PFSK-1 (cell line): ENCODE measurements at regions not wholly inside any gene's neighbourhood (a gene's known extent, or its start where the extent isn't known, plus 50 kb on each side); places are given as distances from the start of the nearest gene placed in this dataset.

Source experiments
- POLR2AphosphoS5 ChIP-seq: IDR thresholded peaks from 2 replicates; pipeline ENCODE4 v1.6.1; 2012; ENCODE audit warnings: low read depth, mild to moderate bottlenecking, control low read depth, low read length, moderate library complexity
- SIN3A ChIP-seq: IDR thresholded peaks from 2 replicates; pipeline ENCODE4 v1.6.1; 2012; ENCODE audit warnings: mild to moderate bottlenecking, low read length, moderate library complexity, borderline replicate concordance; ENCODE audit not compliant: insufficient read depth
- TAF1 ChIP-seq: IDR thresholded peaks from 2 replicates; pipeline ENCODE4 v1.6.1; 2012; ENCODE audit warnings: low read length, control low read depth, borderline replicate concordance; ENCODE audit not compliant: insufficient read depth

- TF ChIP-seq SIN3A (no peak), TAF1 (no peak), POLR2AphosphoS5 (no peak)
Measured at GRCh38 chr12:127781336-127781735, 485.6 kb upstream of the TMEM132C start.
